ENCODE measurements at regions not wholly inside any gene's neighbourhood (a gene's known extent, or its start where the extent isn't known, plus 50 kb on each side); places are given as distances from the start of the nearest gene placed in this dataset.
"Not testable (repeated sequence)": the region's sequence is repeated elsewhere in the genome, so short reads cannot be mapped to it uniquely, and the experiment has no call there.

DNA sequence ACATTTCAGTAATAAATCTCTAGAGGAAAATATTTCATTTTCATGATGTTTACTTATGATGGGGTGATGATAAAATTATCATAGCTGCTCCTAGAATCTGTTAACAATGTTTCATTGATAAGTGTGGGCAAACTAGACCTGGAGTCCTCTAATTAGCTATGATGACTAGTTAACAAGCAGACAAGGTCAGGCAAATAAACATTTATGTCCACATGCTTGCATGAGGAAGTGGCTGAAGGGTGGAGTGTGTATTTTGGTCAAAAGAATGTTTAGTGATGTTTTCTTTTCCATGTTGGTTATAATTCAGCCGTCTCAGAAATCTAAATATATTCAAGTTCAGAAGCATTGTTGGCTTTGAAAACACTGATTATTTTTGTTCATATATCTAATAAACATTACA, 99.9 kb upstream of the FN1 start:
- no peak for DNase-seq (ENCODE audit: low read depth)

DNA sequence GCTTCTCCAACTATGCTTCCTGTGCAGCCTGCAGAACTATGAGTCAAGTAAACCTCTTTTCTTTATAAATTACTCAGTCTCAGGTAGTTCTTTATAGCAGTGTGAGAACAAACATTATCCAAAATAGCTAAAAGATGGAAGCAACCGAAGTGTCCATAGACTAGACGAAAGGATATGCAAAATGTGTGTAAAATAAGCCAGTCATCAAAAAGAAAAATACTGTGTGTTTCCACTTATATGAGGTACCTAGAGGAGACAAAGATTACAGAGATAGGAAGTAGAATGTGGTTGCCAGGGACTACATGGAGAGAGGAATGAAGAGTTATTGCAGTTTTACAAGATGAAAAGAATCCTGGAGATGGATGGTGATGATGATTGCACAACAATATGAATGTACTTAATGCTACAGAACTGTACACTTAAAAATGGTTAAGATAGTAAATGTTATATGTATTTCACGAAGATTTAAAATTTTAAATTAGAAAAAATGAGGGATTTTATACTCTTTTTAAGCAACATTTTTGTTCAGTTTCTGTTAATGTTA, 99.3 kb upstream of the FN1 start:
- no peak for DNase-seq (ENCODE audit: low read depth)

DNA sequence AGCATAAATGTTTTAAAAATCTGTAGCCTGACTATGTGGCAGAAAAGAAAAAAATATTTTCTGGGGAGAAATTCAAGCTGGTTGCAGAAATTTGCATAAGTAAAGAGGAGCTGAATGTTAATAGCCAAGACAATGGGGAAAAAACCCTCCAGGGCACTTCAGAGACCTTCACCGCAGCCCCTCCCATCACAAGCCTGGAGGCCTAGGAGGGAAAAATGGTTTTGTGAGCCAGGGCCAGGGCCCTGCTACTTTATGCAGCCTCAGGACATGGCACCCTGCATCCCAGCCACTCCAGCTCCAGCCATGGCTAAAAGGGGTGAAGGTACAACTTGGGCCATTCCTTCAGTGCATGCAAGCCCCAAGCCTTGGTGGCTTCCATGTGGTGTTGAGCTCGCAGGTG, 97.8 kb upstream of the FN1 start:
- not testable (repeated sequence) for DNase-seq (ENCODE audit: low read depth)

DNA sequence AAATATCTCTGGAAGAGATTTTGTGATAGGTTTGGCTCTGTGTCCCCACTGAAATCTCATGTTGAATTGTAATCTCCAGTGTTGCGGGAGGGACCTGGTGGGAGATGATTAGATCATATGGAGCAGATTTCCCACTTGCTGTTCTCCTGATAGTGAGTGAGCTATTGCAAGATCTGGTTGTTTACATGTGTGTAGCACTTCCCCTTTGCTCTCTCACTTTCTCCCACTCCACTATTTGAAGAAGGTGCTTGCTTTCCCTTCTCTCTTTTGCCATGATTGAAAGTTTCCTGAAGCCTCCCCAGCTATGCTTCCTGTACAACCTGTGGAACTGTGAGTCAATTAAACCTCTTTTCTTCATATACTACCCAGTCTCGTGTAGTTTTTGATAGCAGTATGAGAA, 97.0 kb upstream of the FN1 start:
- no peak for DNase-seq (ENCODE audit: low read depth)

DNA sequence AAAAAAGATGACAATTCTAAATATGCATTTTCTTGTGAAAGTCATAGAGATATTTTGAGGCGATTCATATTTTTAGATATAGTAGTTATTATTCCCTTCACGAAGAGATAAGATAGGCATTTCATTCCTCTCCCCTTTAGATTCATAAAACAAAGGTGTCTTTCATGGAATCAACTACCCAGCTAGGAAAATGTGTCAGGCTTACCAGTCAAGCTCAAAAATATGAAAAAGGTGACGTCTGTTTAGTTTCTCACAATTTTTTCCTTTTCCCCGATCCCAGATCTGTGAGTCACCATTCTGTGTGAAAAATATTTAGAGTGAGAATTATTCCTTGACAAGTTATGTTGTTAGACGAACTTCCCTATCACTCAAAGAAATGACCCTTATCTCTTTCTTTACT, 95.4 kb upstream of the FN1 start:
- DNase-seq (ENCODE audit: low read depth), result no peak

DNA sequence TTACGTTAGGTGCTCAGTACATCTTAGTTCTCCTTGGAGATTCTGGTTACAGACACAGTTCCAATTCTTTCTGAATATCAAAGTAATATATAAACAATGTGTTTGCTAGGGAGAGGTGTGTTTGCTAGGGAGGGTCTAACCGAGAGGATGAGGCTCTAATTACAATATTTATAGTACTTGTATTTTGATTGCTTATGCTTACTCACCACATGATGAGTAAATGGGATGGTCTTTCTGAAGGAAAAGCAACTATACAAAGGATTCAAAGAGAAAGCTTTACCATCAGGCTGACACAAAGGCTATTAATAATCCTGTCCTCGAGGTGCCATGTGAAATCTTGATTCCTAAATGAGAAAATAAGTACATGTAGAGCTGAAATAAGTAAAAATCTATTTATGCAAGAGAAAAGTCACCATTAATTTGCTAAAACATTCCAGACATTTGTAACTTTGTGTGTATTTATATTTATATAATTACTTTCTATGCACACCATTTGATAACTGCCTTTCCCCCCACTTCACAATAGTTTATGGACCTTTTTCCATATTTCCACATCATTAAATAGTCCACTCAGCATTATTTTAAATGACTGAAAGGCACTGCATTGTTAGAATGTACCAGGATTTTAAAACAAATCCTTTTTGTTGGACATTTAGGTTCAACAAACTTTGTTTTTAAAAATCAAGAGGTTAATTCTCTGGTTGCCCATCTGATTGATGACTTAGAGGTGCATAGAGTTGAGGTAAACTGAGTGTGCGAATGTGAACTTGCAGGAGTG, 94.5 kb upstream of the FN1 start:
- no peak for DNase-seq (ENCODE audit: low read depth)

DNA sequence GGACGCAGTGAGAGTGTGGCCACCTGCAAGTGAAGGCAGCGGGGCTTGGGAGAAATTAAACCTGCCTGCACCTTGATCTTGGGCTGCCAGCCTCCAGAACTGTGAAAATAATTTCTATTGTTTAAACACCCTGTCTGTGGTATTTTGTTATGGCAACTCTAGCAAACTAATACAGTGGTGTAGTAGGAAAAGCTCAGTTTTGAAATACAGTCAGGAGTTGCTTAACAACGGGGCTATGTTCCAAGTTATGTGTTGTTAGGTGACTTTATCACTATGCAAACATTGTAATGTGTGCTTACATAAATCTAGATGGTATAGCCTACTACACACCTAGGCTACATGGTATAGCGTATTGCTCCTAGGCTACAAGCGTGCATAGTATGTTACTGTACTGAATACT, 93.4 kb upstream of the FN1 start:
- no peak for DNase-seq (ENCODE audit: low read depth)

DNA sequence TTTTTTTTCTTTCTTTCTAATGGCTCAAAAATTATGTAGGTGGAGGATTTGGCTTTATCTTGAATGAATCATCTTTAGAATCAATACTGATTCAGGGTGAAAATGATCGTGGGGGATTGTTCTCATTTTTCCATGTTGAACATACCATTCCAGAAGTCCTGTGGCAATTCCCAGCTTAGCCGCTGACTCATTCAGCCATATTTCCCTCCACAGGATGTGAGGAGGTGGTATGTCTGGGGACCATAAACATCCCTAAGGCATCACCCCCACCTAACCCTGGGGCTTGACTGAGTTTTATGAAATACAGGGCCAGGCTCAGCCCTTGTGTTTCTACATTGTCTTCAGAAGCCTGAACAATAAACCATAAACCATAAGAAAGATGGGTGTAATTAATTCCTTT, 92.7 kb upstream of the FN1 start:
- DNase-seq (ENCODE audit: low read depth), result peak; percentile 93

DNA sequence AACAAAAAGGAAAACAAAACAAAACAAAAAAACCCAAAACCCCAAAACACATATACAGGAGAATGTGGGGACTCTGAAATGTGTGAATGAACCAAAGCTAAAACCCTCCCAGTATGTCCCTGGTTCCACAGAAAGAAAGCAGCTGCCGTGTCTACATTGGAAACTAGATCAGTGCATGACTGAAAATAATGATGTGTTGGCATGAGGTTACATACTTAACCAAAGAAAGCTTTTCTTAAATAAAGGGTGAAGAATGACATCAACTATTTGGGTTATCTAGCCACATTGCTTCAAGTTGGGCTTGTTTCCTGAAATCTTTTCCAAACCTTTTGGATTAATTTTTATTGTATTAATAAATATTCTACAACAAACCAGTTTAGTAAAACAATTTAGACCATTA, 91.9 kb upstream of the FN1 start:
- no peak for DNase-seq (ENCODE audit: low read depth)

DNA sequence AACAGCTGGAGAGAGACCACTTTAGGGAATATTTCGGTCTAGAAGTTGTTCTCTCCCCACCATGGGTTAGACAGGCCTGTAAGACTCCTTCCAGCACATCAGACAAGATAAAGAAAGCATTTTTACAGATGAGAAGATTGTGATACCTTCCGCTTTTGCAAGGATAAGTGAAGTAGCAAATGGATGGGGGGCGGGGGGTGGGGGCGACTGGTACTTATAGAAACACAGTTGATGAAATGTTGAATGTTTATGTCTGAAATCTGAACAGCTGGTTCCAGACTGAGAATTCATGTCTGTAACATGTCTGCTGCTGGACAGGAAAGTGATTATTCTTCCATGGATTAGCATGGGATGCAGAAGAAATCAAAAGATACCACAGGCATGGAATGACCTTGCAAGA, 90.5 kb upstream of the FN1 start:
- no peak for DNase-seq (ENCODE audit: low read depth)

DNA sequence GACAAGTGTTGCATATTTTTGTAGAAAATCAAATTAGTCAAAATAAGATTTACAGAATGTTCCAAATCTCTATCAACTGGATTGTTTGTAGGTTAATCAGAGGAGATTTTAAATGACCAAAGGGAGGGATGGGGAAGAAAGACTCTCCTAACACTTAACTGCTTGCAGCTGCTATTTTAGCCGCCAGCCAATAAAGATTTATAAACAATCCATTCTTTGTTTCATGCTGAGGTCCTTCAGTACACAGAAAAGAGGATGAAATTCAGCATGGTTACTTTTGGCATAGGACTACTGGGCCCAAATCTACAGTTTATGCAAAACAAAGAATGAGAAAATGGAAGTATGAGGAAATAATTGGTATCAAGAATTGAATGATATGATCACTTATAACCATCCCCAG, 86.4 kb upstream of the FN1 start:
- DNase-seq (ENCODE audit: low read depth), result no peak

DNA sequence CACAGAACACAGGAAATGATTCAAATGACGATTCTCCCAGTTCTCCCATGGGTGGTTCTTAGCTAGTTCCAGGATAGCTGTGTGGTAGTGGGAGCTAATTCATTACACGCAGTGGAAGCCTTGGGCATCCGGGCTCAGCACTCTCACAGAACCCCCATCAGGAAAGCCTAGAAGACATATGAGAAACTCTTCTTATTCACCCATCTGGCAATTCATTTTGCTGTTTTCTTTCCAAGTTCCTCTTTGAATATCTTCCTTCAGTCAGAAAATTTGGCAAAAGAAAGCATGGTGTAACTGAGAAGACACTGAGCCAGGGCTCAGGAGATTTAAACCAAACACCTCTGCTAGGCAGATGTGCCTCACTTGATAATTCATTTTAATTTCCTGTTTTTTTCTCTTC, 85.2 kb upstream of the FN1 start:
- no peak for DNase-seq (ENCODE audit: low read depth)

DNA sequence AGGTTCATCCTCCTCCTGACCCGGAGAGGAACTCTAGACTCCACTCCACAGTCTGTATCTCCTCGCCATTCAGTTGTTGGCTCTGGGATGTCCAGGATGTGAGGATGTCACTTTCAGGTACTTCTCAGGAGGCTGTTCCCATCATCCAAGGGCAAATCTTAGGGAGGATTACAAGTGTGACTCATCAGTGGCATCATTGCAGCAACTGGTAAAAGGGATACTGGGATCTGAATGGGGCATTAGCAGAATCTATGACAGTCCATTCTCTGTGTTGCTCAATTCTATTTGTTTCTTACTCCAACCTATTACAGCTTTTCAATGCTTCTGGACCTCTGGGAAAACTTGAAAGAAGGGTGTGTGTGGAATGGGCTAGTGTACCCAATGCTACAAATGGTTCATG, 81.5 kb upstream of the FN1 start:
- DNase-seq (ENCODE audit: low read depth), result no peak

DNA sequence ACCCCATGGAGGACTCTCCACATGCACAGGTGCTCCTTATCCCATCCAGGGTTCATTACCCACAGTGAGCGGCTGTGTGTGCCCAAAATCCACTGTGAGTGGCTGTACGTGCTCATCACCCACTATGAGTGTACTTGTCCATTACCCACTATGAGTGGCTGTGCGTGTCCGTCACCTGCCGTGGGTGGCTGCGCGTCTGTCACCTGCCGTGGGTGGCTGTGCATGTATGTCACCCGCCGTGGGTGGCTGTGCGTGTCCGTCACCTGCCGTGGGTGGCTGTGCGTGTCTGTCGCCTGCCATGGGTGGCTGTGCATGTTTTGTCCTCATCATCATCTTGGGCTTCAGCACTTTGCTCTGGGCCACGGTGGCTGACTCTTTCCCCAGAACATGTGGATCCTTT, 78.6 kb upstream of the FN1 start:
- no peak for DNase-seq (ENCODE audit: low read depth)

DNA sequence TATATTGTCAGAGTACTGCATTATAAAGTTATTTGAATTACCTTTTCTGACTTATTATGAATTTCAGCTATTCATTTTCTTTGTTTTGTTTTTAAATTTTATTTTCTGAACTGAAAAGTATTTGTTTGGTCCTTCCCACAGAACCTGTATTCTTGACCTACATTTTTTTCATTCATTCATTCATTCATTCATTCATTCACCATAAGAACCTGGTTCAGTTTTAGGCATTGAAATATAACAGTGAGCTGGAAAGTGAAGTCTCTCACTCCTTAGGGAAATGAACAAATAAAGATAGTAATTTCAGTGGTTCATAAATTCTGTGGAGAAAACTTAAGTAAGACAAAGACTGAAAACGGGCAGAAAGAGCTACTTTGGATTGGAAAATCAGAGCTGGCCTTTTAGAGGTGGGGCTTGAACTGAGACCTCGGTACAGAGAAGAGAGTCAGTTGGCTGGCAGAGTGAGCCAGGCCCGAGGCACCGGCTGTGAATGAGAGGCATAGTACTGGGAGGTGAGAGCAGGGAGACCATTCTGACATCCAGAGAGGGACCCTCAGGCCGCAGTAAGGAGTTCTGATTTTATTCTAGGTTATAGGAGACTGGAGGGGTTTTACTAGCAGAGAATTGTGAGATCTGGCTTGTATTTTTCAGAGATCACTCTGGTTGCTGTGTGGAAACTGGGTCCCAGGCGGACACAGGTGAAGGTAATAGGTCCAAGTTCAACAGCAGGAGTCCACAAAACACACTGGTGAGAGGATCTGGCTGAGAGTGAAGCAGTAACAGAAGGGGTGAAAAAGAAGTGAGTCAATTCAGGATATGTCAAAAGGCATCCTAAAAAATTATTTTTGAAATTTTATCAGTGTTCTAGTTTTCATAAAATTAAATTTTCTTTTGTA, 75.8 kb upstream of the FN1 start:
- no peak for DNase-seq (ENCODE audit: low read depth)

DNA sequence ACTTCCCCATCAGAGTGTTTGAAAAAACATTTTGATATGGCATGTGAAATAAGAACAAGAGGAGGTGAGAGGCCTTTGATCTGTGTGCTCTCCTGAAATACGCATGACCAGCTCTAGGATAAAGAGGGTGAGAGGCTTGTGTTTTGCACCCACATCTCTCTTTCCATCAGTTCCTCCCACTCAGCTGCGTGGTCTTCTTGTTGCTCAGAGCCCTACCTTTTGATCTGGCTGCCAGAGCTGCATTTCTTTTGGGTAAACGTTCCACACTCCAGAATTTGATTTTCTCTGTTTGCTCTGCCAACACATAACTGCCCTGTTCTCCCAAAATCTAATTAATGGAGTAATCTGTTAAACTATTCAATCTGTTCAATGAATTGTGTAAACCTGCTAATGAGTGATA, 72.0 kb upstream of the FN1 start:
- DNase-seq (ENCODE audit: low read depth), result no peak

DNA sequence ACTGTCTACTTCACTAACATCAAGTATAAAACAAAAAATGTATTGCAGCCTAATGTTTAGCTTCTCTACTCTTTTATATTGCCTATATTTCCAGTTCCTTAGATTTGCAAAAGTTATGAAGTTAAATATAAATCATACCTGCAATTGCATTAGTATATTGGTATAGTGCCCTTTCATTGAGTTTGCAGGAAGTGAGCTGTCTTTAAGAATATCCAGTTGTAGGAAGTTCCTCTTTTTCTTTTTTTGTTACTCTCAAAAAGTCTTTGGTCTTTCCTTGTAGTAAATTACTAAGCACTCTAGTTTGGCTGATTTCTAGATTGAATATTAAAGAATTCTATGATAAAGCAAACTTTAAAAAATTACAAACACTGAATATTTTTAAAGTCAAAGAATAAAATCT, 71.3 kb upstream of the FN1 start:
- DNase-seq (ENCODE audit: low read depth), result no peak

DNA sequence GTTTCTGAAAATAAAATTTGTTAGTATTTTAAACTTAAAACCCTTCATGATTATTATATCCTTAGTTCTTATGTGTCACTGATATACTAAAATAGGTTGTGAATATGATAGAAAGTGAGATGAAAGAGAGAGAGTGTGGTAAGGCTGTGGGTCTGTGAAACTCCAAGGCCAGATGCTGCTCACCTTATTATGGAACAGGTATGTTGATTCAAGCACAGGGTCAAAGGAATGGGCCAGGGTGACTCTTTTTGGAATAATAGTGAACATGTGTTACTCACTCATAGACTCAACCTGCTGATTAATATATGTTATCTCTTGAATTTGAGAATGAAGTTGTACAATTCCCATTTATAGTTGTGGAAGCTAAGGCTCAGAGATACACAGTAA, 70.7 kb upstream of the FN1 start:
- DNase-seq (ENCODE audit: low read depth), result no peak

DNA sequence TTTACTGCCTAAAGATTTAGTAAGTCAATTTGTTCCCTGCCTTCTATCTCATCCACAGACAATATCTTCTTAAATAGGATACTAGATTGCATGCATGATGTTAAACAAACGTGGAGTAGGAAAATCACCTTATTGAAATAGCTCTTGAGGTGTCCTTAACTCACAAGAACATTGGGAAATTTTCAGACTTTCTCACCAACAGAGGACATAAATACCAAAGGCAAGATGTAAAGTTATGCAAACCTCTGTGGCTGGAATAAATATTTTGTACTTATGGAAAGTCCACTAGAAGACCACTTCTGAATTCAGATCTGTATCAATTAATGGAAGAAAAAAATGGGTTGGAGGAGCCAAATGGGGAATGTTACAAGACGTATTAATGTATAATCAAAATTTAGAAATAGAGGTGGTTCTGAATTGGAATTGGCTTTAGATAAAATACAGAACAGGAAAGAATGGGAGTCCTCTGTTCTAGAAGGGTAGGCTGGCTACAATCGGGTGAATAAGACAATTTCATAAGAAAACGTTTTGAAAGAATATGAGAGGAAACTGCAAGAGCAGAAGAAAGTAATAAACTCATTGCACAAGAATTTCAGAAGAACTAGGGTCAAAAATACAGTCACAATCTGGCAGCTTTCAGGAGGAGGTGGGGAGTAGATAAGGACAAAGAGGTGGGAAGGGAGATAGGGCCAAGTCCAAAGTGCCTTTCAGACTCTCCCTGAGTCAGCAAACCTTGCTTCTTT, 69.3 kb upstream of the FN1 start:
- no peak for DNase-seq (ENCODE audit: low read depth)

DNA sequence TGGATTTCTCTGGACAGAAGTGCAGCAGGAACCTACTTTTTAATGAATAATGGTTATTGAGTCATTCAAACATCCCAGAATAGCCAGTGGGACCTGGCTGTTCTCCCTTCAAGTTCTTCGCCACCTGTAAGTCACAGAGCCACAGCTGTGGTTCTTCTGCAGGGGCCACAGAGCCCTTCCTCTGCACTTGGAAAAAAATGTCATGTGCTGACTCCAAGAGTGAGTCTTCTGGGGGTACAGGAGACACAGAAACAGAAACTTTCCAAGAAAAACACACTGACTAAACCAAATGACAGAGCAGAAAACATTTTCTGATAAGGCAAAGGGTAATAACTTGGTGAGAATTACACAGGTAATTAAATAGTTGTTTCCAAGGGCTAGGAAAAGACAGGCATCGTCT, 68.7 kb upstream of the FN1 start:
- DNase-seq (ENCODE audit: low read depth), result no peak

DNA sequence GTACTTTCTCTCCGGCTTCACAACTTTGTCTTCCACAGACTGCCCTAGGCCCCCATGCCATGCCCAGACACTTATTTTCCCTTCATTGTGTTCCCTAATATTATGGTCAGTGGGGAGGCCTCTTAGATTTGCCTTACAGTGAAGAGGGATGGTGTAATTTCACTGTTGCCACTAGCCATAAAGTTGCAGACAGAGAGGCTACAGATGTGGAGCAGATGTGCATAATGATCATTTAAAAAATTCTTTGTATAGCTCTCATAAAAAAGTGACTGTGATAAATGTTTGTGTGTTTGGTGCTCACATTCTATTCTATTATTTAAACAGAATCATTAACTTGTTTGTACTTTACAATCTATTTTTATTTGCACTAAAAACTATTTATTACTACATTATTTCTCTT, 67.5 kb upstream of the FN1 start:
- no peak for DNase-seq (ENCODE audit: low read depth)

DNA sequence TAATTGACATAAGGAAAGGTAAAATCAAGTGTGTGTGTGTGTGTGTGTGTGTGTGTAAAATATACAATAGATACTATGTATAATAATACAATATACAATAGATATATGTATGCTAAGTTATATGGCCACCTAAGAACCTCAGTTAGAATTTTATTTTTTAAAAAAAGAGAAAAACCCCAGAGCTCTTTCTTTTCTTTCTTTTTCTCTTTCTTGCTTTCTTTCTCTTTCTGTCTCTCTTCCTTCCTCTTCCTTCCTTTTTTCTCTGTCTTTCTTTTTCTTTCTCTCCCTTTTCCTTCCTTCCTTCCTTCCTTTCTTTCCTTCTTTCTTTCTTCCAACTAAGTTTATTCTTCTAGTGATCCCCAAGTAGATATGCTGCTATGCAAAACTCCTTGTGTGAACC, 64.6 kb upstream of the FN1 start:
- DNase-seq (ENCODE audit: low read depth), result no peak

DNA sequence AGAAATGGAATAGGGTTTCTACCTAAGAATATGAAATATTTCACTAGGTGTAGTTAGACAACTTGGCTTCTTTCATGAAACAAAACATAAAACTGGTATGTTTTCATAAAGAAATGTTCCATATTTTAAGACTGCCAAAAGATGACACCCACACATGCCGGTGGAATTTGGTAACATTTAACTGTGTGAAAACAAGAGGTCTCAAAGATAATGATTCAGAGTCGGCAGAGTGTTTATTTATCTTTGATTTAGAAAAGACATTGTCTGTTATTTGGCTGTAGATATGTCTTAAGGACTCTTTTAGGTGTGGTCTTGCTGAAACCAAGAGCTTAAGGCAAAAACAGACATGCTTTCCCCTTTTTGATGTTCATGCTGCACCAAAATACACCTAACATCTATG, 63.5 kb upstream of the FN1 start:
- DNase-seq (ENCODE audit: low read depth), result no peak
